IMR-90 (cell line): ENCODE measurements at regions not wholly inside any gene's neighbourhood (a gene's known extent, or its start where the extent isn't known, plus 50 kb on each side); places are given as distances from the start of the nearest gene placed in this dataset.

Experiments used
- CEBPB ChIP-seq: IDR thresholded peaks from 2 replicates; pipeline ENCODE4 v1.6.1; 2012; ENCODE audit warnings: low read depth, low read length, improper control_type of control experiment
- CTCF ChIP-seq: conservative IDR thresholded peaks from 2 replicates; pipeline ENCODE4 v1.5.1; 2012; ENCODE audit warnings: mild to moderate bottlenecking, low read depth, low read length, improper control_type of control experiment
- MAFK ChIP-seq: IDR thresholded peaks from 2 replicates; pipeline ENCODE4 v1.6.1; 2012; ENCODE audit warnings: low read depth, low read length, improper control_type of control experiment
- MAZ ChIP-seq: IDR thresholded peaks from 2 replicates; pipeline ENCODE4 v1.6.1; 2012; ENCODE audit warnings: low read depth, mild to moderate bottlenecking, low read length, improper control_type of control experiment, moderate library complexity, borderline replicate concordance
- MXI1 ChIP-seq: IDR thresholded peaks from 2 replicates; pipeline ENCODE4 v1.6.1; 2012; ENCODE audit warnings: low read depth, mild to moderate bottlenecking, low read length, moderate library complexity, borderline replicate concordance
- NFE2L2 ChIP-seq: fragments of 150-350 bp; IDR thresholded peaks from 2 replicates; pipeline ENCODE4 v1.6.1; 2016; ENCODE audit warnings: low read depth, mild to moderate bottlenecking, low read length
- POLR2A ChIP-seq: IDR thresholded peaks from 2 replicates; pipeline ENCODE4 v1.6.1; 2012; ENCODE audit warnings: mild to moderate bottlenecking, low read depth, low read length
- RAD21 ChIP-seq: IDR thresholded peaks from 2 replicates; pipeline ENCODE4 v1.6.1; 2012; ENCODE audit warnings: low read length, improper control_type of control experiment
- RCOR1 ChIP-seq: IDR thresholded peaks from 2 replicates; pipeline ENCODE4 v1.6.1; 2012; ENCODE audit warnings: mild to moderate bottlenecking, low read length, improper control_type of control experiment; ENCODE audit not compliant: insufficient replicate concordance
- SMC3 ChIP-seq: fragments of 150-350 bp; IDR thresholded peaks from 2 replicates; pipeline ENCODE4 v1.6.1; 2016; ENCODE audit warnings: low read depth, mild to moderate bottlenecking, antibody characterized with exemption, low read length, moderate library complexity
- USF2 ChIP-seq: fragments of 150-350 bp; IDR thresholded peaks from 2 replicates; pipeline ENCODE4 v1.6.1; 2017; ENCODE audit warnings: mild to moderate bottlenecking, antibody characterized with exemption, low read length, low read depth

- no peak for TF ChIP-seq CTCF
- no peak for TF ChIP-seq POLR2A
- no peak for TF ChIP-seq CEBPB
- TF ChIP-seq RAD21, result no peak
- no peak for TF ChIP-seq USF2
- no peak for TF ChIP-seq MAZ
- no peak for TF ChIP-seq MAFK
- no peak for TF ChIP-seq SMC3
- no peak for TF ChIP-seq MXI1
- no peak for TF ChIP-seq RCOR1
- no peak for TF ChIP-seq NFE2L2
Measured at GRCh38 chr1:221025501-221025900, 146.3 kb downstream of the HLX start.
